ENCODE measurements at regions not wholly inside any gene's neighbourhood (a gene's known extent, or its start where the extent isn't known, plus 50 kb on each side); places are given as distances from the start of the nearest gene placed in this dataset.
"Not testable (repeated sequence)": the region's sequence is repeated elsewhere in the genome, so short reads cannot be mapped to it uniquely, and the experiment has no call there.

DNA sequence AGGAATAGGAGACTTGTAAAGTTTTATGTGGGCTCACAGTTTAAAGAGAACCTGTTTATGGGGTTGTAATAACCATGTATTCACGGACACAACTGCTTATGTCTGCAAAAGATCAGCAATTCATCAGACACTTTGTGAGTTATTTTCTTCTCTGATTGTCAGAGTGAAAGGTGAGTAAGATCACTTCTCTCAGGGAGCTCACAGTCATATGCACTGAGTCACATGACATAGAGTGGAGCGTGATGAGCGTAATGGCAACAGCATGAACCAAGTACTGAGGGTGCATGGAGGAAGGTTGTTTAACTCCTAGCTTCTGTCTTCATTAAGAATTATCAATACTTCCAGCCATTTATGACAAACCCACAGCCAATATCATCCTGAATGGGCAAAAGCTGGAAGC, 128.8 kb downstream of the OR4M2 start:
- TF ChIP-seq, protein P1, sequence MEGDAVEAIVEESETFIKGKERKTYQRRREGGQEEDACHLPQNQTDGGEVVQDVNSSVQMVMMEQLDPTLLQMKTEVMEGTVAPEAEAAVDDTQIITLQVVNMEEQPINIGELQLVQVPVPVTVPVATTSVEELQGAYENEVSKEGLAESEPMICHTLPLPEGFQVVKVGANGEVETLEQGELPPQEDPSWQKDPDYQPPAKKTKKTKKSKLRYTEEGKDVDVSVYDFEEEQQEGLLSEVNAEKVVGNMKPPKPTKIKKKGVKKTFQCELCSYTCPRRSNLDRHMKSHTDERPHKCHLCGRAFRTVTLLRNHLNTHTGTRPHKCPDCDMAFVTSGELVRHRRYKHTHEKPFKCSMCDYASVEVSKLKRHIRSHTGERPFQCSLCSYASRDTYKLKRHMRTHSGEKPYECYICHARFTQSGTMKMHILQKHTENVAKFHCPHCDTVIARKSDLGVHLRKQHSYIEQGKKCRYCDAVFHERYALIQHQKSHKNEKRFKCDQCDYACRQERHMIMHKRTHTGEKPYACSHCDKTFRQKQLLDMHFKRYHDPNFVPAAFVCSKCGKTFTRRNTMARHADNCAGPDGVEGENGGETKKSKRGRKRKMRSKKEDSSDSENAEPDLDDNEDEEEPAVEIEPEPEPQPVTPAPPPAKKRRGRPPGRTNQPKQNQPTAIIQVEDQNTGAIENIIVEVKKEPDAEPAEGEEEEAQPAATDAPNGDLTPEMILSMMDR (IDR thresholded peaks at IDR 0.05; ENCODE audit: low read depth, low read length) = not testable (repeated sequence)
- TF ChIP-seq EZH2phosphoT487 (IDR thresholded peaks at IDR 0.05; ENCODE audit: low read depth) = not testable (repeated sequence)

All from OCI-LY3 (cell line).